ENCODE measurements at regions not wholly inside any gene's neighbourhood (a gene's known extent, or its start where the extent isn't known, plus 50 kb on each side); places are given as distances from the start of the nearest gene placed in this dataset.

- Histone ChIP-seq H3K4me2 (ENCODE audit: low read depth, low read length, poor library complexity, severe bottlenecking) (no peak overlapping the region), H3K36me3 (ENCODE audit: low read length) (no peaks in the 10 kb centered on the region), H3K4me3 (ENCODE audit: insufficient read depth, low read length, poor library complexity, severe bottlenecking) (no peak overlapping the region), H3K27me3 (ENCODE audit: low read length) (no peaks in the 10 kb centered on the region), H3K27ac (ENCODE audit: low read depth, low read length) (no peak overlapping the region), H2AFZ (ENCODE audit: low read depth, low read length, severe bottlenecking) (no peak overlapping the region), H3K9me3 (ENCODE audit: insufficient read depth, low read length) (no peaks in the 10 kb centered on the region), H3F3A (ENCODE audit: insufficient read depth) (no peaks in the 10 kb centered on the region), H3K9ac (ENCODE audit: low read length) (no peak overlapping the region), H4K20me1 (ENCODE audit: low read depth, low read length) (no peaks in the 10 kb centered on the region), H3K79me2 (ENCODE audit: insufficient read depth, low read length) (no peaks in the 10 kb centered on the region), H3K9me2 (replicated peaks; ENCODE audit: insufficient read depth, low read length) (no peaks in the 10 kb centered on the region)
- no peak for TF ChIP-seq EZH2phosphoT487 (conservative IDR thresholded peaks at IDR 0.05; ENCODE audit: low read length)
- TF ChIP-seq CTCF (IDR thresholded peaks at IDR 0.05; ENCODE audit: insufficient read depth, low read length, poor library complexity, severe bottlenecking), result no peak
Observed at GRCh38 chrX:17986440-17986839, 125.3 kb upstream of the RAI2 start.

GRCh38 chrX:17984415-17984814 lies 123.3 kb upstream of the RAI2 start:
- H3K4me3 ChIP-seq (ENCODE audit: insufficient read depth, low read length, poor library complexity, severe bottlenecking), result no peak overlapping the region
- H3F3A ChIP-seq (ENCODE audit: insufficient read depth), result no peaks in the 10 kb centered on the region
- no peak overlapping the region for H3K4me2 ChIP-seq (ENCODE audit: low read depth, low read length, poor library complexity, severe bottlenecking)
- no peak overlapping the region for H2AFZ ChIP-seq (ENCODE audit: low read depth, low read length, severe bottlenecking)
- no peak overlapping the region for H3K9ac ChIP-seq (ENCODE audit: low read length)
- TF ChIP-seq CTCF (IDR thresholded peaks at IDR 0.05; ENCODE audit: insufficient read depth, low read length, poor library complexity, severe bottlenecking) (no peak), EZH2phosphoT487 (conservative IDR thresholded peaks at IDR 0.05; ENCODE audit: low read length) (no peak)
- H3K36me3 ChIP-seq (ENCODE audit: low read length), result no peaks in the 10 kb centered on the region
- no peaks in the 10 kb centered on the region for H3K9me2 ChIP-seq (replicated peaks; ENCODE audit: insufficient read depth, low read length)
- H3K27me3 ChIP-seq (ENCODE audit: low read length), result no peaks in the 10 kb centered on the region
- H3K9me3 ChIP-seq (ENCODE audit: insufficient read depth, low read length), result no peaks in the 10 kb centered on the region
- no peaks in the 10 kb centered on the region for H4K20me1 ChIP-seq (ENCODE audit: low read depth, low read length)
- no peaks in the 10 kb centered on the region for H3K79me2 ChIP-seq (ENCODE audit: insufficient read depth, low read length)
- no peak overlapping the region for H3K27ac ChIP-seq (ENCODE audit: low read depth, low read length)

GRCh38 chrX:17983389-17983788 lies 122.3 kb upstream of the RAI2 start:
- Histone ChIP-seq H3K27me3 (ENCODE audit: low read length) (no peaks in the 10 kb centered on the region), H3K4me2 (ENCODE audit: low read depth, low read length, poor library complexity, severe bottlenecking) (no peak overlapping the region), H3F3A (ENCODE audit: insufficient read depth) (no peaks in the 10 kb centered on the region), H3K9ac (ENCODE audit: low read length) (no peak overlapping the region), H3K4me3 (ENCODE audit: insufficient read depth, low read length, poor library complexity, severe bottlenecking) (no peak overlapping the region), H3K36me3 (ENCODE audit: low read length) (no peaks in the 10 kb centered on the region), H2AFZ (ENCODE audit: low read depth, low read length, severe bottlenecking) (no peak overlapping the region), H3K9me3 (ENCODE audit: insufficient read depth, low read length) (no peaks in the 10 kb centered on the region), H3K79me2 (ENCODE audit: insufficient read depth, low read length) (no peaks in the 10 kb centered on the region), H4K20me1 (ENCODE audit: low read depth, low read length) (no peaks in the 10 kb centered on the region), H3K9me2 (replicated peaks; ENCODE audit: insufficient read depth, low read length) (no peaks in the 10 kb centered on the region), H3K27ac (ENCODE audit: low read depth, low read length) (no peak overlapping the region)
- TF ChIP-seq EZH2phosphoT487 (conservative IDR thresholded peaks at IDR 0.05; ENCODE audit: low read length) (no peak), CTCF (IDR thresholded peaks at IDR 0.05; ENCODE audit: insufficient read depth, low read length, poor library complexity, severe bottlenecking) (no peak)

- TF ChIP-seq EZH2phosphoT487 (conservative IDR thresholded peaks at IDR 0.05; ENCODE audit: low read length) (no peak), CTCF (IDR thresholded peaks at IDR 0.05; ENCODE audit: insufficient read depth, low read length, poor library complexity, severe bottlenecking) (no peak)
- no peaks in the 10 kb centered on the region for H3K9me3 ChIP-seq (ENCODE audit: insufficient read depth, low read length)
- H3K4me3 ChIP-seq (ENCODE audit: insufficient read depth, low read length, poor library complexity, severe bottlenecking), result no peak overlapping the region
- H3K4me2 ChIP-seq (ENCODE audit: low read depth, low read length, poor library complexity, severe bottlenecking), result no peak overlapping the region
- H4K20me1 ChIP-seq (ENCODE audit: low read depth, low read length), result no peaks in the 10 kb centered on the region
- no peaks in the 10 kb centered on the region for H3K79me2 ChIP-seq (ENCODE audit: insufficient read depth, low read length)
- H3K27me3 ChIP-seq (ENCODE audit: low read length), result no peaks in the 10 kb centered on the region
- no peaks in the 10 kb centered on the region for H3F3A ChIP-seq (ENCODE audit: insufficient read depth)
- H3K9me2 ChIP-seq (replicated peaks; ENCODE audit: insufficient read depth, low read length), result no peaks in the 10 kb centered on the region
- H3K36me3 ChIP-seq (ENCODE audit: low read length), result no peaks in the 10 kb centered on the region
- H2AFZ ChIP-seq (ENCODE audit: low read depth, low read length, severe bottlenecking), result no peak overlapping the region
- H3K9ac ChIP-seq (ENCODE audit: low read length), result no peak overlapping the region
- no peak overlapping the region for H3K27ac ChIP-seq (ENCODE audit: low read depth, low read length)
Observed at GRCh38 chrX:17977696-17978095, 116.6 kb upstream of the RAI2 start.

Data from SU-DHL-6 (cell line).